ENCODE measurements at regions not wholly inside any gene's neighbourhood (a gene's known extent, or its start where the extent isn't known, plus 50 kb on each side); places are given as distances from the start of the nearest gene placed in this dataset.

DNA sequence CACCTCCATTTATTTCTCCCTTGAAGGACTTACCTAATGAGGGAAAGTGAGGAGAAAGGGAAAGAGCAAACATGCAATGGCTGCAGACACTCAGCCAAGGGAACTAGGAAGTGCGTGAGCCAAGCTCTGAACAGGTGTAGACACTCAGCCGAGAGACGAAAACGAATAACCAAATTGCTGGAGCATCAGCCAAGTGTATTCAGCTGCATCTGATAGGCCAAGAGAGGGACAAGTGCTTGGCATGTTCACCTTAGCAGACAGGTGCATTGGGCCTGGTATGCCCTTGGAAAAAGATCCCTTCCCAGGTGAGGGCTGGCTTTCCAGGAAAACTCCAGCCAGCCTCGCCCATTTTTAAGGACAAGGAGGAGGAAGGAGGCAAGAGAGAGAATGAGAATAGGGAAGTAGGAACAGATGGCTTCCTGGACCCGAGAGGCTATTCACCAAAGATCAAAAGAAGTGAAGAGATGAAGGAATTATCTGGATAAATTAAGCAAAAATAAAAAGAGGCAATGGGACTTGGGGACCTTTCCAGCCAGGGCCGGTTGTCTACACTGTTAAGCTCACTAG lies 184.7 kb downstream of the TOMM20 start:
- DNase-seq, result no peak
- CTCF ChIA-PET, result interaction anchor here (0.9 to 2.6 kb wide), 8 partner anchors 10 to 96 kb away, joined by 3 to 9 read pairs (median 4); no protein-coding TSS in a partner anchor

GRCh38 chr1:234942879-234943506 lies 185.6 kb downstream of the TOMM20 start:
- H3K27me3 ChIP-seq (replicated peaks in 2 of 5; ENCODE audit: control insufficient read depth in 4 of 5, insufficient read depth in 5 of 5, low read length in 4 of 5), result no peaks in the 10 kb centered on the region
- H3K27ac ChIP-seq (ENCODE audit: insufficient read depth in 1 of 2, low read depth in 1 of 2, low read length in 2 of 2, poor library complexity in 1 of 2, severe bottlenecking in 2 of 2), result no peak overlapping the region
- H3K9me3 ChIP-seq (ENCODE audit: control extremely low read depth in 1 of 5, control insufficient read depth in 4 of 5, insufficient read depth in 2 of 5, low read depth in 1 of 5, low read length in 4 of 5), result no peaks in the 10 kb centered on the region
- peak in 1 of 3 donors; percentile 39 for DNase-seq
- POLR2A ChIA-PET, result no interaction called here
- peaks cover 16 to 38% (median 22%) of the 10 kb centered on the region in 4 experiments for H3K4me1 ChIP-seq (ENCODE audit: control extremely low read depth in 1 of 4, control insufficient read depth in 4 of 4, insufficient read depth in 4 of 4, low read length in 3 of 4)
- no peak overlapping the region for H3K4me3 ChIP-seq (ENCODE audit: control insufficient read depth in 1 of 7, extremely low read depth in 1 of 7, insufficient read depth in 4 of 7, low read depth in 2 of 7, low read length in 6 of 7)
- CTCF ChIA-PET, result interaction anchor here (1.1 to 2.6 kb wide), 3 partner anchors 9 to 13 kb away, joined by 3 to 9 read pairs (median 4); no protein-coding TSS in a partner anchor
- H3K36me3 ChIP-seq (ENCODE audit: control insufficient read depth in 4 of 4, insufficient read depth in 4 of 4, low read length in 3 of 4), result no peaks in the 10 kb centered on the region
- 95% methylated on average over 5 of the region's 5 CpGs for WGBS (ENCODE audit: insufficient coverage)

More for the DNA sequence above, 184.7 kb downstream of the TOMM20 start:
- H3K27me3 ChIP-seq (replicated peaks in 2 of 5; ENCODE audit: control insufficient read depth in 4 of 5, insufficient read depth in 5 of 5, low read length in 4 of 5), result no peaks in the 10 kb centered on the region
- no peaks in the 10 kb centered on the region for H3K9me3 ChIP-seq (ENCODE audit: control extremely low read depth in 1 of 5, control insufficient read depth in 4 of 5, insufficient read depth in 2 of 5, low read depth in 1 of 5, low read length in 4 of 5)
- H3K27ac ChIP-seq (ENCODE audit: insufficient read depth in 1 of 2, low read depth in 1 of 2, low read length in 2 of 2, poor library complexity in 1 of 2, severe bottlenecking in 2 of 2), result no peak overlapping the region
- H3K4me1 ChIP-seq (ENCODE audit: control extremely low read depth in 1 of 4, control insufficient read depth in 4 of 4, insufficient read depth in 4 of 4, low read length in 3 of 4), result peaks cover 16 to 32% (median 20%) of the 10 kb centered on the region in 4 experiments
- WGBS (ENCODE audit: insufficient coverage), result 85% methylated on average over 6 of the region's 7 CpGs
- no peak overlapping the region for H3K4me3 ChIP-seq (ENCODE audit: control insufficient read depth in 1 of 7, extremely low read depth in 1 of 7, insufficient read depth in 4 of 7, low read depth in 2 of 7, low read length in 6 of 7)
- POLR2A ChIA-PET, result no interaction called here
- H3K36me3 ChIP-seq (ENCODE audit: control insufficient read depth in 4 of 4, insufficient read depth in 4 of 4, low read length in 3 of 4), result no peaks in the 10 kb centered on the region

DNA sequence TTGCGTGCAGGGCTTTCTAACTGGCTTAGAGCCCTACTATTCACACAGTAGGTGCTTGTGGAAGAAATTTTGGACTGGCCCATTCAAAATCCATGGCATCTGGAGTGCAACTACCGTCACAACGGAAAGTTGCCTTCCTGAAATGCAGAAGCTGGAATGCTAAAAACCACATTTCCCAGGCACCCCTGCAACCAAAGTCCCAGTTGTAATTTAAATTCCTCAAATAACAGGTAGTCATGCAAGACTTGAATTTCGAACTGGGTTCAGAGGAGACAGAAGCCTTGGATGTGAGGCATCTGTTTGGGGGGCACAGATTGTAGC lies 186.7 kb downstream of the TOMM20 start:
- 92% methylated on average over 2 of the region's 4 CpGs for WGBS (ENCODE audit: insufficient coverage)
- no peaks in the 10 kb centered on the region for H3K36me3 ChIP-seq (ENCODE audit: control insufficient read depth in 4 of 4, insufficient read depth in 4 of 4, low read length in 3 of 4)
- H3K9me3 ChIP-seq (ENCODE audit: control extremely low read depth in 1 of 5, control insufficient read depth in 4 of 5, insufficient read depth in 2 of 5, low read depth in 1 of 5, low read length in 4 of 5), result no peaks in the 10 kb centered on the region
- H3K4me1 ChIP-seq (ENCODE audit: control extremely low read depth in 1 of 4, control insufficient read depth in 4 of 4, insufficient read depth in 4 of 4, low read length in 3 of 4), result peaks cover 16 to 45% (median 22%) of the 10 kb centered on the region in 4 experiments
- H3K4me3 ChIP-seq (ENCODE audit: control insufficient read depth in 1 of 7, extremely low read depth in 1 of 7, insufficient read depth in 4 of 7, low read depth in 2 of 7, low read length in 6 of 7), result no peak overlapping the region
- no peaks in the 10 kb centered on the region for H3K27me3 ChIP-seq (replicated peaks in 2 of 5; ENCODE audit: control insufficient read depth in 4 of 5, insufficient read depth in 5 of 5, low read length in 4 of 5)
- no peak for DNase-seq
- POLR2A ChIA-PET, result no interaction called here
- CTCF ChIA-PET, result interaction anchor here (1.2 to 2.0 kb wide), 3 partner anchors 10 to 38 kb away, joined by 3 to 7 read pairs (median 3); no protein-coding TSS in a partner anchor
- no peak overlapping the region for H3K27ac ChIP-seq (ENCODE audit: insufficient read depth in 1 of 2, low read depth in 1 of 2, low read length in 2 of 2, poor library complexity in 1 of 2, severe bottlenecking in 2 of 2)

- no peaks in the 10 kb centered on the region for H3K27me3 ChIP-seq (replicated peaks in 2 of 5; ENCODE audit: control insufficient read depth in 4 of 5, insufficient read depth in 5 of 5, low read length in 4 of 5)
- H3K36me3 ChIP-seq (ENCODE audit: control insufficient read depth in 4 of 4, insufficient read depth in 4 of 4, low read length in 3 of 4), result no peaks in the 10 kb centered on the region
- no peak overlapping the region for H3K4me3 ChIP-seq (ENCODE audit: control insufficient read depth in 1 of 7, extremely low read depth in 1 of 7, insufficient read depth in 4 of 7, low read depth in 2 of 7, low read length in 6 of 7)
- peak in 1 of 3 donors; percentile 37 for DNase-seq
- ChIA-PET CTCF (interaction anchor here (1.0 to 2.0 kb wide), 5 partner anchors 9 to 39 kb away, joined by 3 to 7 read pairs (median 4); no protein-coding TSS in a partner anchor), POLR2A (no interaction called here)
- peaks cover 16 to 45% (median 22%) of the 10 kb centered on the region in 4 experiments for H3K4me1 ChIP-seq (ENCODE audit: control extremely low read depth in 1 of 4, control insufficient read depth in 4 of 4, insufficient read depth in 4 of 4, low read length in 3 of 4)
- WGBS (ENCODE audit: insufficient coverage), result 76% methylated on average over 3 of the region's 3 CpGs
- H3K9me3 ChIP-seq (ENCODE audit: control extremely low read depth in 1 of 5, control insufficient read depth in 4 of 5, insufficient read depth in 2 of 5, low read depth in 1 of 5, low read length in 4 of 5), result no peaks in the 10 kb centered on the region
- H3K27ac ChIP-seq (ENCODE audit: insufficient read depth in 1 of 2, low read depth in 1 of 2, low read length in 2 of 2, poor library complexity in 1 of 2, severe bottlenecking in 2 of 2), result no peak overlapping the region
Observed at GRCh38 chr1:234941321-234942011, 187.2 kb downstream of the TOMM20 start.

GRCh38 chr1:234940841-234941240 lies 187.8 kb downstream of the TOMM20 start:
- CTCF ChIA-PET, result interaction anchor here (0.7 to 2.0 kb wide), 5 partner anchors 8 to 40 kb away, joined by 3 to 7 read pairs (median 4); no protein-coding TSS in a partner anchor

GRCh38 chr1:234938924-234939323 lies 189.7 kb downstream of the TOMM20 start:
- ChIA-PET POLR2A (no interaction called here), CTCF (interaction anchor here (1.1 to 1.6 kb wide), 4 partner anchors 9 to 145 kb away, joined by 3 to 5 read pairs (median 4); no protein-coding TSS in a partner anchor)
- Histone ChIP-seq H3K36me3 (ENCODE audit: control insufficient read depth in 4 of 4, insufficient read depth in 4 of 4, low read length in 3 of 4) (no peaks in the 10 kb centered on the region), H3K4me1 (ENCODE audit: control extremely low read depth in 1 of 4, control insufficient read depth in 4 of 4, insufficient read depth in 4 of 4, low read length in 3 of 4) (peaks cover 2 to 26% (median 7%) of the 10 kb centered on the region in 4 experiments), H3K27me3 (replicated peaks in 2 of 5; ENCODE audit: control insufficient read depth in 4 of 5, insufficient read depth in 5 of 5, low read length in 4 of 5) (no peaks in the 10 kb centered on the region), H3K27ac (ENCODE audit: insufficient read depth in 1 of 2, low read depth in 1 of 2, low read length in 2 of 2, poor library complexity in 1 of 2, severe bottlenecking in 2 of 2) (no peak overlapping the region), H3K4me3 (ENCODE audit: control insufficient read depth in 1 of 7, extremely low read depth in 1 of 7, insufficient read depth in 4 of 7, low read depth in 2 of 7, low read length in 6 of 7) (no peak overlapping the region), H3K9me3 (ENCODE audit: control extremely low read depth in 1 of 5, control insufficient read depth in 4 of 5, insufficient read depth in 2 of 5, low read depth in 1 of 5, low read length in 4 of 5) (no peaks in the 10 kb centered on the region)
- DNase-seq, result no peak
- 97% methylated on average over 6 of the region's 7 CpGs for WGBS (ENCODE audit: insufficient coverage)

More at GRCh38 chr1:234940841-234941240, 187.8 kb downstream of the TOMM20 start:
- Histone ChIP-seq H3K4me1 (ENCODE audit: control extremely low read depth in 1 of 4, control insufficient read depth in 4 of 4, insufficient read depth in 4 of 4, low read length in 3 of 4) (peaks cover 16 to 42% (median 22%) of the 10 kb centered on the region in 4 experiments), H3K36me3 (ENCODE audit: control insufficient read depth in 4 of 4, insufficient read depth in 4 of 4, low read length in 3 of 4) (no peaks in the 10 kb centered on the region), H3K4me3 (ENCODE audit: control insufficient read depth in 1 of 7, extremely low read depth in 1 of 7, insufficient read depth in 4 of 7, low read depth in 2 of 7, low read length in 6 of 7) (no peak overlapping the region), H3K9me3 (ENCODE audit: control extremely low read depth in 1 of 5, control insufficient read depth in 4 of 5, insufficient read depth in 2 of 5, low read depth in 1 of 5, low read length in 4 of 5) (no peaks in the 10 kb centered on the region), H3K27ac (ENCODE audit: insufficient read depth in 1 of 2, low read depth in 1 of 2, low read length in 2 of 2, poor library complexity in 1 of 2, severe bottlenecking in 2 of 2) (no peak overlapping the region), H3K27me3 (replicated peaks in 2 of 5; ENCODE audit: control insufficient read depth in 4 of 5, insufficient read depth in 5 of 5, low read length in 4 of 5) (no peaks in the 10 kb centered on the region)
- POLR2A ChIA-PET, result interaction anchor here (1.1 to 1.2 kb wide), 2 partner anchors 217 to 329 kb away, joined by 5 read pairs; no protein-coding TSS in a partner anchor
- 100% methylated on average over 6 of the region's 7 CpGs for WGBS (ENCODE audit: insufficient coverage)
- DNase-seq, result no peak
